GM12878 (cell line): ENCODE measurements at regions not wholly inside any gene's neighbourhood (a gene's known extent, or its start where the extent isn't known, plus 50 kb on each side); places are given as distances from the start of the nearest gene placed in this dataset.

Experiments used
- ATAC-seq: fragments of 200-7000 bp; cut with Tn5 transposase; 3 replicates; pipeline ENCODE4 v1.9.1; 2020; ENCODE audit warnings: mild to moderate bottlenecking, moderate library complexity
- BruUV-seq: library from RNA; stranded (reverse); fragments of 400-500 nt; replicated peaks from 2 replicates; lab custom pipeline; 2021; lab: Mats Ljungman, UMichigan
- CTCF ChIA-PET: fragments of 300-600 bp; sonication (Branson Sonifier 250); formaldehyde crosslinking; extraction: SDS; loops from one replicate; lab custom pipeline; 2021; ENCODE audit warnings: inconsistent platforms; lab: Yijun Ruan, JAX
- POLR2A ChIA-PET: fragments of 350-600 bp; formaldehyde crosslinking; extraction: SDS; loops from one replicate; lab custom pipeline; 2021; ENCODE audit warnings: inconsistent platforms; lab: Charles Lee
- RAD21 ChIA-PET: fragments of 300-600 bp; sonication (Branson Sonifier 250); formaldehyde crosslinking; loops from one replicate; lab custom pipeline; 2023; ENCODE audit warnings: antibody characterized with exemption; ENCODE audit not compliant: unreplicated experiment; lab: Charles Lee
- SMC1A ChIA-PET: fragments of 300-600 bp; sonication (Branson Sonifier 250); formaldehyde crosslinking; loops from one replicate; lab custom pipeline; 2023; ENCODE audit not compliant: unreplicated experiment, uncharacterized antibody; lab: Charles Lee
- DNase-seq: peaks from one replicate; pipeline ENCODE4 v3.0.0-alpha.2; 2011; ENCODE audit warnings: low read depth, low spot score
- FAIRE-seq: peaks from 3 replicates; lab custom pipeline; 2011; peaks lifted over from hg19 to GRCh38; lab: Jason Lieb, UNC
- H2AFZ ChIP-seq: 2 replicates; pipeline ENCODE4 v1.6.0; 2011; ENCODE audit warnings: low read depth, low read length, control low read depth; ENCODE audit not compliant: control insufficient read depth
- H3K27ac ChIP-seq: 2 replicates; pipeline ENCODE4 v1.5.1; 2011; ENCODE audit warnings: control low read depth; ENCODE audit not compliant: control insufficient read depth, insufficient read depth
- H3K27me3 ChIP-seq, 2 experiments: replicated peaks in 1 of 2; 2 replicates each; pipeline versions ENCODE4 v1.6.0 to v1.6.1; 2011; ENCODE audit warnings: low read length in 1 of 2; ENCODE audit not compliant: control insufficient read depth in 2 of 2, insufficient read depth in 2 of 2
- H3K36me3 ChIP-seq, 2 experiments: 2 replicates each; pipeline ENCODE4 v1.5.1; 2011; ENCODE audit warnings: low read length in 1 of 2; ENCODE audit not compliant: control insufficient read depth in 2 of 2, insufficient read depth in 2 of 2
- H3K4me1 ChIP-seq: 2 replicates; pipeline ENCODE4 v1.6.1; 2011; ENCODE audit warnings: mild to moderate bottlenecking, low read length, moderate library complexity, mixed read lengths; ENCODE audit not compliant: control insufficient read depth, insufficient read depth
- H3K4me2 ChIP-seq: 2 replicates; pipeline ENCODE4 v1.6.0; 2011; ENCODE audit warnings: control low read depth; ENCODE audit not compliant: control insufficient read depth, insufficient read depth
- H3K4me3 ChIP-seq: fragments of 200-600 bp; sonication (generic); 2 replicates; pipeline ENCODE4 v1.5.1; 2016
- H3K79me2 ChIP-seq: 2 replicates; pipeline ENCODE4 v1.6.0; 2011; ENCODE audit warnings: low read length; ENCODE audit not compliant: control insufficient read depth, insufficient read depth
- H3K9ac ChIP-seq: 2 replicates; pipeline ENCODE4 v1.8.0; 2011; ENCODE audit warnings: low read length, control low read depth, mixed read lengths; ENCODE audit not compliant: control insufficient read depth, insufficient read depth
- H3K9me3 ChIP-seq: replicated peaks from 3 replicates; pipeline ENCODE4 v1.5.1; 2011; ENCODE audit warnings: mild to moderate bottlenecking, low read length; ENCODE audit not compliant: control insufficient read depth, insufficient read depth
- H4K20me1 ChIP-seq: 2 replicates; pipeline ENCODE4 v1.6.0; 2011; ENCODE audit not compliant: control insufficient read depth, insufficient read depth
- CBX3 ChIP-seq: fragments of 200-600 bp; sonication (generic); IDR thresholded peaks from 2 replicates; pipeline ENCODE4 v1.6.1; 2016; ENCODE audit warnings: low read depth, borderline replicate concordance
- CEBPB ChIP-seq, 2 experiments: fragments of 150-350 bp in 1 of 2; IDR thresholded peaks; 2 replicates each; pipeline ENCODE4 v1.6.1; 2012 to 2014; ENCODE audit warnings: low read depth in 2 of 2, low read length in 2 of 2, borderline replicate concordance in 1 of 2, inconsistent platforms in 1 of 2
- ELK1 ChIP-seq: IDR thresholded peaks from 2 replicates; pipeline ENCODE4 v1.6.1; 2012; ENCODE audit warnings: low read depth, low read length, improper control_type of control experiment
- GATAD2B ChIP-seq: fragments of 450-650 bp; conservative IDR thresholded peaks from 2 replicates; pipeline ENCODE4 v1.6.1; 2017; ENCODE audit warnings: low read depth, mild to moderate bottlenecking, moderate library complexity
- HSF1 ChIP-seq: fragments of 150-350 bp; IDR thresholded peaks from 2 replicates; pipeline ENCODE4 v1.6.1; 2014; ENCODE audit warnings: mild to moderate bottlenecking, low read depth, low read length
- RB1 ChIP-seq: fragments of 450-650 bp; formaldehyde crosslinking; IDR thresholded peaks from 2 replicates; pipeline ENCODE4 v1.6.1; 2017; ENCODE audit warnings: mild to moderate bottlenecking, borderline replicate concordance
- REST ChIP-seq: IDR thresholded peaks from 2 replicates; pipeline ENCODE4 v1.6.1; 2012; ENCODE audit warnings: mild to moderate bottlenecking, low read depth, low read length
- USF1 ChIP-seq: IDR thresholded peaks from 2 replicates; pipeline ENCODE4 v1.6.1; 2011; ENCODE audit warnings: borderline replicate concordance, low read depth, mild to moderate bottlenecking, moderate library complexity, mixed read lengths, low read length; ENCODE audit not compliant: insufficient read depth; ENCODE audit errors: extremely low read length
- WGBS: methylation state at CpG from one replicate; pipeline ENCODE4 v1.1.6; 2016; ENCODE audit warnings: low lambda C conversion rate; ENCODE audit not compliant: insufficient replicate concordance, insufficient coverage; ENCODE audit errors: missing lambda C conversion rate; 5-methylcytosine and 5-hydroxymethylcytosine counted together
- in situ Hi-C: fragments of 300-500 bp; cut with MboI; formaldehyde crosslinking; loops from 9 replicates; pipeline ENCODE4 v1.14.3; 2018; ENCODE audit warnings: mixed read lengths
- intact Hi-C: fragments of 100-400 bp; cut with micrococcal nuclease; formaldehyde crosslinking; loops from one replicate; pipeline ENCODE4 v1.14.2; 2022; ENCODE audit not compliant: unreplicated experiment
- TF ChIP-seq, protein P1 (sequence below): IDR thresholded peaks from 2 replicates; pipeline ENCODE4 v1.6.1; 2012; ENCODE audit warnings: low read depth, low read length, improper control_type of control experiment
- TF ChIP-seq, protein P2 (sequence below): fragments of 450-650 bp; IDR thresholded peaks from 2 replicates; pipeline ENCODE4 v1.6.1; 2016; ENCODE audit warnings: mild to moderate bottlenecking, moderate library complexity, borderline replicate concordance

DNA sequence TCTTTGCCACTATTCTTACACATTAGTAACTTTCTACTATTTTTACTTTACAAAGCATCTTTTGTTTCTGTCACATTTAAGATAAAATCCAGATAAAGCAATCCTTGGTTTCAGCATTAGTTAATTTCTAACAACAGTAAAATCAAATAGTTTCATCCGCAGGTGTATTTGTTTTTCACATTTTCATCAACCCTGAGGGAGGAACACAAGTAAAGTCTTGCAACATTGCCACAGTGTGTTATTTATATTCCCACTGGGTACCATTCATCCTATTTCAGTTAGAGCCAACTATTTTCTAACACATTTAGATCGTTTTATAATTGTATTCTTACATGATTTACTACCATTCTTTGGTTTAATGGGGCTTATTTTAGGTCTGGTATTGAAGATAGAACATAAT, 908.7 kb upstream of the CITED2 start:
- POLR2A ChIA-PET: no interaction called here
- H3K36me3 ChIP-seq: no peaks in the 10 kb centered on the region
- RAD21 ChIA-PET: no interaction called here
- no peaks in the 10 kb centered on the region for H3K79me2 ChIP-seq
- no peaks in the 10 kb centered on the region for H3K9me3 ChIP-seq
- no peak overlapping the region for H3K9ac ChIP-seq
- H3K4me2 ChIP-seq: no peak overlapping the region
- intact Hi-C loops (no loop called here), in situ Hi-C loops (no loop called here)
- no TSS peak for BruUV-seq
- no peak for DNase-seq
- no peaks in the 10 kb centered on the region for H3K27me3 ChIP-seq
- no peak for ATAC-seq
- FAIRE-seq: no peak
- H3K4me3 ChIP-seq: no peak overlapping the region
- H3K4me1 ChIP-seq: no peaks in the 10 kb centered on the region
- CTCF ChIA-PET: interaction anchor here (0.9 kb wide), 1 partner anchor 12 kb away, joined by 4 read pairs; no protein-coding TSS in a partner anchor
- H2AFZ ChIP-seq: no peak overlapping the region
- H4K20me1 ChIP-seq: no peaks in the 10 kb centered on the region
- 41% methylated on average over 2 of the region's 2 CpGs for WGBS
- H3K27ac ChIP-seq: no peak overlapping the region
- SMC1A ChIA-PET: interaction anchor here (0.8 to 4.0 kb wide), 4 partner anchors 12 to 231 kb away, joined by 3 to 26 read pairs (median 4); no protein-coding TSS in a partner anchor
- TF ChIP-seq CBX3: no peak
- no peak for TF ChIP-seq REST
- TF ChIP-seq, protein P1, sequence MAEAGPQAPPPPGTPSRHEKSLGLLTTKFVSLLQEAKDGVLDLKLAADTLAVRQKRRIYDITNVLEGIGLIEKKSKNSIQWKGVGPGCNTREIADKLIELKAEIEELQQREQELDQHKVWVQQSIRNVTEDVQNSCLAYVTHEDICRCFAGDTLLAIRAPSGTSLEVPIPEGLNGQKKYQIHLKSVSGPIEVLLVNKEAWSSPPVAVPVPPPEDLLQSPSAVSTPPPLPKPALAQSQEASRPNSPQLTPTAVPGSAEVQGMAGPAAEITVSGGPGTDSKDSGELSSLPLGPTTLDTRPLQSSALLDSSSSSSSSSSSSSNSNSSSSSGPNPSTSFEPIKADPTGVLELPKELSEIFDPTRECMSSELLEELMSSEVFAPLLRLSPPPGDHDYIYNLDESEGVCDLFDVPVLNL: no peak
- TF ChIP-seq, protein P2, sequence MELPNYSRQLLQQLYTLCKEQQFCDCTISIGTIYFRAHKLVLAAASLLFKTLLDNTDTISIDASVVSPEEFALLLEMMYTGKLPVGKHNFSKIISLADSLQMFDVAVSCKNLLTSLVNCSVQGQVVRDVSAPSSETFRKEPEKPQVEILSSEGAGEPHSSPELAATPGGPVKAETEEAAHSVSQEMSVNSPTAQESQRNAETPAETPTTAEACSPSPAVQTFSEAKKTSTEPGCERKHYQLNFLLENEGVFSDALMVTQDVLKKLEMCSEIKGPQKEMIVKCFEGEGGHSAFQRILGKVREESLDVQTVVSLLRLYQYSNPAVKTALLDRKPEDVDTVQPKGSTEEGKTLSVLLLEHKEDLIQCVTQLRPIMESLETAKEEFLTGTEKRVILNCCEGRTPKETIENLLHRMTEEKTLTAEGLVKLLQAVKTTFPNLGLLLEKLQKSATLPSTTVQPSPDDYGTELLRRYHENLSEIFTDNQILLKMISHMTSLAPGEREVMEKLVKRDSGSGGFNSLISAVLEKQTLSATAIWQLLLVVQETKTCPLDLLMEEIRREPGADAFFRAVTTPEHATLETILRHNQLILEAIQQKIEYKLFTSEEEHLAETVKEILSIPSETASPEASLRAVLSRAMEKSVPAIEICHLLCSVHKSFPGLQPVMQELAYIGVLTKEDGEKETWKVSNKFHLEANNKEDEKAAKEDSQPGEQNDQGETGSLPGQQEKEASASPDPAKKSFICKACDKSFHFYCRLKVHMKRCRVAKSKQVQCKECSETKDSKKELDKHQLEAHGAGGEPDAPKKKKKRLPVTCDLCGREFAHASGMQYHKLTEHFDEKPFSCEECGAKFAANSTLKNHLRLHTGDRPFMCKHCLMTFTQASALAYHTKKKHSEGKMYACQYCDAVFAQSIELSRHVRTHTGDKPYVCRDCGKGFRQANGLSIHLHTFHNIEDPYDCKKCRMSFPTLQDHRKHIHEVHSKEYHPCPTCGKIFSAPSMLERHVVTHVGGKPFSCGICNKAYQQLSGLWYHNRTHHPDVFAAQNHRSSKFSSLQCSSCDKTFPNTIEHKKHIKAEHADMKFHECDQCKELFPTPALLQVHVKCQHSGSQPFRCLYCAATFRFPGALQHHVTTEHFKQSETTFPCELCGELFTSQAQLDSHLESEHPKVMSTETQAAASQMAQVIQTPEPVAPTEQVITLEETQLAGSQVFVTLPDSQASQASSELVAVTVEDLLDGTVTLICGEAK: no peak
- no peak for TF ChIP-seq GATAD2B
- no peak for TF ChIP-seq RB1
- TF ChIP-seq USF1: no peak
- TF ChIP-seq ELK1: no peak
- no peak for TF ChIP-seq CEBPB (IDR thresholded peaks at IDR 0.05; ENCODE audit: borderline replicate concordance in 1 of 2, low read depth in 2 of 2, low read length in 2 of 2)
- no peak for TF ChIP-seq HSF1
